G401.6 (cell line): ENCODE measurements at regions not wholly inside any gene's neighbourhood (a gene's known extent, or its start where the extent isn't known, plus 50 kb on each side); places are given as distances from the start of the nearest gene placed in this dataset.

Experiments used
- FAIRE-seq: peaks from 2 replicates; lab custom pipeline; 2012; peaks lifted over from hg19 to GRCh38; lab: Jason Lieb, UNC

- FAIRE-seq, result no peak
Observed at GRCh38 chr18:22544626-22545025, 126.9 kb upstream of the CTAGE1 start.

- no peak for FAIRE-seq
Observed at GRCh38 chr18:22545066-22545760, 127.5 kb upstream of the CTAGE1 start.

GRCh38 chr18:22546905-22547570, 129.3 kb upstream of the CTAGE1 start:
- no peak for FAIRE-seq

GRCh38 chr18:22547807-22548561, 130.3 kb upstream of the CTAGE1 start:
- FAIRE-seq, result no peak

- FAIRE-seq, result no peak
Observed at GRCh38 chr18:22549260-22549937, 131.7 kb upstream of the CTAGE1 start.

- FAIRE-seq, result no peak
Observed at GRCh38 chr18:22550366-22550765, 132.7 kb upstream of the CTAGE1 start.

GRCh38 chr18:22550861-22551260, 133.1 kb upstream of the CTAGE1 start:
- no peak for FAIRE-seq

GRCh38 chr18:22551536-22552151, 133.9 kb upstream of the CTAGE1 start:
- FAIRE-seq, result no peak

- FAIRE-seq, result no peak
Observed at GRCh38 chr18:22552254-22552653, 134.5 kb upstream of the CTAGE1 start.

- FAIRE-seq, result no peak
Observed at GRCh38 chr18:22552899-22553460, 135.3 kb upstream of the CTAGE1 start.

- FAIRE-seq, result no peak
Observed at GRCh38 chr18:22556222-22557167, 138.8 kb upstream of the CTAGE1 start.

GRCh38 chr18:22557168-22557941, 139.6 kb upstream of the CTAGE1 start:
- no peak for FAIRE-seq

- no peak for FAIRE-seq
Observed at GRCh38 chr18:22558945-22559385, 141.2 kb upstream of the CTAGE1 start.

- no peak for FAIRE-seq
Observed at GRCh38 chr18:22559414-22560274, 141.9 kb upstream of the CTAGE1 start.

GRCh38 chr18:22560275-22560610, 142.5 kb upstream of the CTAGE1 start:
- no peak for FAIRE-seq

- no peak for FAIRE-seq
Observed at GRCh38 chr18:22560797-22561196, 143.1 kb upstream of the CTAGE1 start.

- FAIRE-seq, result peak; percentile 25
Observed at GRCh38 chr18:22563164-22563583, 145.5 kb upstream of the CTAGE1 start.

GRCh38 chr18:22564036-22564435, 146.3 kb upstream of the CTAGE1 start:
- FAIRE-seq, result no peak
